Endothelial cell of umbilical vein (primary cell): ENCODE measurements at regions not wholly inside any gene's neighbourhood (a gene's known extent, or its start where the extent isn't known, plus 50 kb on each side); places are given as distances from the start of the nearest gene placed in this dataset.

Experiments used
- EZH2 ChIP-seq: IDR thresholded peaks from 2 replicates; pipeline ENCODE4 v1.6.1; 2012; ENCODE audit warnings: borderline replicate concordance, low read depth, mild to moderate bottlenecking, moderate library complexity, low read length, inconsistent platforms; ENCODE audit not compliant: severe bottlenecking
- FOS ChIP-seq: IDR thresholded peaks from 2 replicates; pipeline ENCODE4 v1.6.1; 2011; ENCODE audit warnings: mild to moderate bottlenecking, low read length, moderate library complexity, borderline replicate concordance; ENCODE audit not compliant: insufficient read depth
- JUN ChIP-seq: IDR thresholded peaks from 2 replicates; pipeline ENCODE4 v1.6.1; 2011; ENCODE audit warnings: borderline replicate concordance, low read depth; ENCODE audit not compliant: insufficient read length, insufficient read depth
- MAX ChIP-seq: IDR thresholded peaks from 2 replicates; pipeline ENCODE4 v1.6.1; 2011; ENCODE audit not compliant: insufficient read depth, insufficient read length
- POLR2A ChIP-seq: IDR thresholded peaks from 2 replicates; pipeline ENCODE4 v1.6.1; 2012; ENCODE audit warnings: low read depth, mild to moderate bottlenecking, control low read depth, low read length
- POLR2AphosphoS5 ChIP-seq: IDR thresholded peaks from 2 replicates; pipeline ENCODE4 v1.6.1; 2012; ENCODE audit warnings: low read depth, mild to moderate bottlenecking, control low read depth, low read length, moderate library complexity; ENCODE audit not compliant: insufficient read depth
- TF ChIP-seq, protein P1 (sequence below), 2 donors: IDR thresholded peaks; 1 replicate in 1 of 2; 2 replicates in 1 of 2; pipeline ENCODE4 v1.5.1; 2011; ENCODE audit warnings: low read length in 2 of 2, mild to moderate bottlenecking in 2 of 2, moderate library complexity in 2 of 2, control low read depth in 1 of 2, inconsistent platforms in 1 of 2, low read depth in 1 of 2; ENCODE audit not compliant: insufficient read depth in 1 of 2; ENCODE audit errors: extremely low read depth in 1 of 2

DNA sequence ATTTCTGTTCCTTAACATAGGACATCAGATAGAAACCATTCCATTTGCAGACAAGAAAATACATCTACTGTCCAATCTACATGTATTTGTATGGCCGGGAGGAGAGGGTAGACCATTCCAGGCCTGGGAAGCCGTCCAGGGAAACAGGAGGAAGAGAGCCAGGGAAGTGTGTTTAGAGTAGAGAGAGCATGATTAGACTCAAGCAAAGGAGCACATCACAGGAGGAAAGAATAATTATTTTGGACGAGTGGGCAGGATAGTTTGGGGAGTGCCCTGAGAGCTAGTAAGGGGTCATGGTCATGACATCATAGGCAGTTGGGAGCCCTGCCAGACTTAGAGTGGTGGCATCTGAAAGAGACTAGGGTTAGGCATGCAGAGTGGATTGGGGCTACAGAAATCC is 250.0 kb downstream of the HIVEP2 start:
- TF ChIP-seq, protein P1, sequence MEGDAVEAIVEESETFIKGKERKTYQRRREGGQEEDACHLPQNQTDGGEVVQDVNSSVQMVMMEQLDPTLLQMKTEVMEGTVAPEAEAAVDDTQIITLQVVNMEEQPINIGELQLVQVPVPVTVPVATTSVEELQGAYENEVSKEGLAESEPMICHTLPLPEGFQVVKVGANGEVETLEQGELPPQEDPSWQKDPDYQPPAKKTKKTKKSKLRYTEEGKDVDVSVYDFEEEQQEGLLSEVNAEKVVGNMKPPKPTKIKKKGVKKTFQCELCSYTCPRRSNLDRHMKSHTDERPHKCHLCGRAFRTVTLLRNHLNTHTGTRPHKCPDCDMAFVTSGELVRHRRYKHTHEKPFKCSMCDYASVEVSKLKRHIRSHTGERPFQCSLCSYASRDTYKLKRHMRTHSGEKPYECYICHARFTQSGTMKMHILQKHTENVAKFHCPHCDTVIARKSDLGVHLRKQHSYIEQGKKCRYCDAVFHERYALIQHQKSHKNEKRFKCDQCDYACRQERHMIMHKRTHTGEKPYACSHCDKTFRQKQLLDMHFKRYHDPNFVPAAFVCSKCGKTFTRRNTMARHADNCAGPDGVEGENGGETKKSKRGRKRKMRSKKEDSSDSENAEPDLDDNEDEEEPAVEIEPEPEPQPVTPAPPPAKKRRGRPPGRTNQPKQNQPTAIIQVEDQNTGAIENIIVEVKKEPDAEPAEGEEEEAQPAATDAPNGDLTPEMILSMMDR (IDR thresholded peaks at IDR 0.05; ENCODE audit: extremely low read depth in 1 of 2, insufficient read depth in 1 of 2, low read depth in 1 of 2, low read length in 2 of 2), result no peak
- no peak for TF ChIP-seq POLR2A
- no peak for TF ChIP-seq FOS
- TF ChIP-seq POLR2AphosphoS5, result no peak
- no peak for TF ChIP-seq JUN
- no peak for TF ChIP-seq MAX
- TF ChIP-seq EZH2, result no peak
